Neuron (in vitro differentiated cells): ENCODE measurements at regions not wholly inside any gene's neighbourhood (a gene's known extent, or its start where the extent isn't known, plus 50 kb on each side); places are given as distances from the start of the nearest gene placed in this dataset.
"Not testable (repeated sequence)": the region's sequence is repeated elsewhere in the genome, so short reads cannot be mapped to it uniquely, and the experiment has no call there.

Experiments
- H2AFZ ChIP-seq: one replicate; pipeline ENCODE4 v1.6.1; 2013; ENCODE audit warnings: low read depth, mild to moderate bottlenecking, inconsistent platforms, low read length, moderate library complexity
- H3K27me3 ChIP-seq: one replicate; pipeline ENCODE4 v1.6.1; 2013; ENCODE audit warnings: low read length; ENCODE audit not compliant: insufficient read depth
- H3K36me3 ChIP-seq: one replicate; pipeline ENCODE4 v1.6.1; 2013; ENCODE audit warnings: low read length; ENCODE audit not compliant: insufficient read depth
- H3K4me1 ChIP-seq: one replicate; pipeline ENCODE4 v1.6.1; 2013; ENCODE audit warnings: low read length; ENCODE audit not compliant: insufficient read depth
- H3K4me3 ChIP-seq: 2 replicates; pipeline ENCODE4 v1.5.1; 2013; ENCODE audit warnings: mild to moderate bottlenecking, low read length, moderate library complexity
- H3K9me3 ChIP-seq: one replicate; pipeline ENCODE4 v1.6.1; 2013; ENCODE audit warnings: low read length

GRCh38 chr13:65260946-65261891 is 1968.9 kb downstream of the PCDH9 start:
- Histone ChIP-seq H3K9me3 (peaks cover 4% of the 10 kb centered on the region), H3K4me3 (no peak overlapping the region), H3K36me3 (no peaks in the 10 kb centered on the region), H2AFZ (peak overlapping the region; percentile 40), H3K4me1 (peaks cover 9% of the 10 kb centered on the region), H3K27me3 (no peaks in the 10 kb centered on the region)

DNA sequence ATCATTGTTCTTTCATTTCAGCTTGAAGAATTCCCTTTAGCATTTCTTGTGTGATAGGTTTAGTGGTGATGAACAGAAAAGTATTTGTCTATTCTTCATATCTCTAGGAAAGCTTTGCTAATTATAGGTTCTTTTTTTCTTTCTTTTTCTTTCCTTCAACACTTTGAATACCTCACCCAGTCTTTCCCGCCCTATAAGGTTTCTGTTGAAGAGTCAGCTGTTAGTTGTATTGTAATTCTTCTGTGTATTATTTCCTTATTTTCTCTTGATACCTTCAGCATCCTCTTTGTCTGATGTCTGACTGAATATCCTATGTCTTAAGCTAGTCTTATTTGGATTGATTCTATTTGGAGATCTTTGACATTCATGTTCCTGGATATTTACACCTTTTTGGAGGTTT is 1989.4 kb downstream of the PCDH9 start:
- Histone ChIP-seq H3K36me3 (no peaks in the 10 kb centered on the region), H2AFZ (no peak overlapping the region), H3K27me3 (no peaks in the 10 kb centered on the region)

DNA sequence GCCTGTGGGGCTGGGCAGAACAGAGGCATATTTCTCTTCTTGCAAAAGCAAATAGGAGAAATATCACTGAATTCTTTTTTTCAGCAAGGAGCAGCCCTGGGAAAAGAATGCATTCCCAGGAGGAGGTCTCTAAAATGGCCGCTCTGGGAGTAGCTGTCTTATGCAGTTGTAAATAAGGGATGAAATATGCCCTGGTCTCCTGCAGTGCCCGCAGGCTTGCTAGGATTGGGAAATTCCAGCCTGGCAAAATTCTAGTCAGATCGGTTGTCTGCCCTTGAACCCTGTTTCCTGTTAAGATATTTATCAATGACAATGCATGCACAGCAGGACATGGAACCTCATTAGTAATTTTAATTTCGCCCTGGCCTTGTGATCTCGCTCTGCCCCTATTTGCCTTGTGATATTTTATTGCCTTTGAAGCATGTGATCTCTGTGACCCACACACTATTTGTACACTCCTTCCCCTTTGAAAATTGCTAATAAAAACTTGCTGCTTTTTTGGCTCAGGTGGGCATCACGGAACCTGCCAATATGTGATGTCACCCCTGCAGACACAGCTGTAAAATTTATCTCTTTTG is 1993.2 kb downstream of the PCDH9 start:
- Histone ChIP-seq H3K4me1 (no peaks in the 10 kb centered on the region), H3K36me3 (no peaks in the 10 kb centered on the region), H3K4me3 (no peak overlapping the region), H3K9me3 (no peaks in the 10 kb centered on the region), H3K27me3 (no peaks in the 10 kb centered on the region), H2AFZ (no peak overlapping the region)

More for the DNA sequence above, 1989.4 kb downstream of the PCDH9 start:
- Histone ChIP-seq H3K9me3 (no peaks in the 10 kb centered on the region), H3K4me1 (no peaks in the 10 kb centered on the region), H3K4me3 (no peak overlapping the region)

GRCh38 chr13:65217471-65217995 is 2012.6 kb downstream of the PCDH9 start:
- H3K27me3 ChIP-seq, result no peaks in the 10 kb centered on the region
- no peak overlapping the region for H3K4me3 ChIP-seq
- H3K4me1 ChIP-seq, result no peaks in the 10 kb centered on the region
- no peaks in the 10 kb centered on the region for H3K9me3 ChIP-seq
- H2AFZ ChIP-seq, result peak overlapping the region; percentile 5
- H3K36me3 ChIP-seq, result no peaks in the 10 kb centered on the region

- H3K4me3 ChIP-seq, H3K9me3 ChIP-seq, H3K4me1 ChIP-seq, H2AFZ ChIP-seq, H3K27me3 ChIP-seq, H3K36me3 ChIP-seq: not testable (repeated sequence)
Measured at GRCh38 chr13:65202845-65203244, 2027.3 kb downstream of the PCDH9 start.

- no peaks in the 10 kb centered on the region for H3K4me1 ChIP-seq
- no peak overlapping the region for H3K4me3 ChIP-seq
- H3K9me3 ChIP-seq, result no peaks in the 10 kb centered on the region
- no peaks in the 10 kb centered on the region for H3K36me3 ChIP-seq
- H3K27me3 ChIP-seq, result no peaks in the 10 kb centered on the region
- no peak overlapping the region for H2AFZ ChIP-seq
Measured at GRCh38 chr13:65188721-65189120, 2041.4 kb downstream of the PCDH9 start.

- no peaks in the 10 kb centered on the region for H3K27me3 ChIP-seq
- H2AFZ ChIP-seq, result no peak overlapping the region
- H3K36me3 ChIP-seq, result no peaks in the 10 kb centered on the region
- H3K4me1 ChIP-seq, result no peaks in the 10 kb centered on the region
- no peak overlapping the region for H3K4me3 ChIP-seq
- H3K9me3 ChIP-seq, result no peaks in the 10 kb centered on the region
Measured at GRCh38 chr13:65168026-65168425, 2062.1 kb downstream of the PCDH9 start.

- H3K27me3 ChIP-seq, result no peaks in the 10 kb centered on the region
- no peaks in the 10 kb centered on the region for H3K9me3 ChIP-seq
- no peak overlapping the region for H2AFZ ChIP-seq
- no peaks in the 10 kb centered on the region for H3K4me1 ChIP-seq
- H3K36me3 ChIP-seq, result no peaks in the 10 kb centered on the region
- H3K4me3 ChIP-seq, result no peak overlapping the region
Measured at GRCh38 chr13:65166675-65167074, 2063.5 kb downstream of the PCDH9 start.

DNA sequence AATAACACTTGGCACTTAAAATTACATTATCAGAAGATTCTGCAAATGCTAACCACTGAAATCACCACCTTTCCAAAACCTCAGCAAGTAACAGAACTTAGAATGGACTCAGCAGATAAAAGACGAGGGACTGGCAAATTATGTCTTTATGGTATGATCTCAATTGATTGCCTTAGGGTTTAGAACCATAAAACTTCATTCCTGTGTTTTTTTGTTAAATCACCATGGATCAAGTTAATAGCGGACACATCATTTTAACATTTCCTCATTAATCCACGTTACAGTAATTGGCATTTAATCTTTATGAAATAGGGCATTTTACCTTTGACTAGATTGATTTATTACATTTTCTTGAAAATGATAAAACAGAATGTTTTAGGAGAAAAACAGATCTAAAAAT is 2070.3 kb downstream of the PCDH9 start:
- Histone ChIP-seq H3K4me1 (no peaks in the 10 kb centered on the region), H3K36me3 (no peaks in the 10 kb centered on the region), H3K27me3 (no peaks in the 10 kb centered on the region), H3K4me3 (no peak overlapping the region), H2AFZ (no peak overlapping the region), H3K9me3 (no peaks in the 10 kb centered on the region)

DNA sequence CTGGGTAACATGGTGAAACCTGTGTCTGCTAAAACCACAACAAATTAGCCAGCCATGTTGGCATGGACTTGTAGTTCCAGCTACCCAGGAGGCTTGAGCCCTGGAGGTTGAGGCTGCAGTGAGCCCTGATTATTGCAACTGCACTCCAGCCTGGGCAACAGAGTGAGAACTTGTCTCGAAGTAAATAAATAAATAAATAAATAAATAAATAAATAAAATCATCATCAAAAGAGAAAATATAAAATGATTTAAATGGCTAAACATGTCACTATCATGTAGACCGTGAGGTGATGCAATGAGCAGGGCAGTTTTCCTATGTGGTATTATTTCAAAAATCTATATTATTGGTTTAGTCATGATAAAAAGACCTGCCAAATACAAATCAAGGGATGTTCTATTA is 2074.3 kb downstream of the PCDH9 start:
- H3K9me3 ChIP-seq, result no peaks in the 10 kb centered on the region
- H3K4me3 ChIP-seq, result no peak overlapping the region
- no peaks in the 10 kb centered on the region for H3K4me1 ChIP-seq
- no peaks in the 10 kb centered on the region for H3K36me3 ChIP-seq
- no peak overlapping the region for H2AFZ ChIP-seq
- no peaks in the 10 kb centered on the region for H3K27me3 ChIP-seq

- Histone ChIP-seq H2AFZ (no peak overlapping the region), H3K36me3 (no peaks in the 10 kb centered on the region), H3K4me1 (no peaks in the 10 kb centered on the region), H3K27me3 (no peaks in the 10 kb centered on the region), H3K4me3 (no peak overlapping the region), H3K9me3 (no peaks in the 10 kb centered on the region)
Measured at GRCh38 chr13:65154661-65155447, 2075.3 kb downstream of the PCDH9 start.

DNA sequence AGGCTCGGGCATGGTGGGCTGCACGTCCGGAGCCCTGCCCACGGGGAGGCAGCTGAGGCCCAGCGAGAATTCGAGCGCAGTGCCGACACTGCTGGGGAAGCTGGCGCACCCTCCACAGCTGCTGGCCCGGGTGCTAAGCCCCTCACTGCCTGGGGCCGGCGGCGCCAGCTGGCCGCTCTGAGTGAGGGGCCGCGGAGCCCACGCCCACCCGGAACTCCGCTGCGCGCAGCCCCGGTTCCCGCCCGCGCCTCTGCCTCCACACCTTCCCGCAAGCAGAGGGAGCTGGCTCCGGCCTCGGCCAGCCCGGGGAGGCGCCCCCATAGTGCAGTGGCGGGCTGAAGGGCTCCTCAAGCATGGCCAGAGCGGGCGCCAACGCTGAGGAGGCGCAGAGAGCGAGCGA is 2080.4 kb downstream of the PCDH9 start:
- Histone ChIP-seq H3K9me3 (no peaks in the 10 kb centered on the region), H3K4me3 (no peak overlapping the region), H3K4me1 (no peaks in the 10 kb centered on the region), H2AFZ (no peak overlapping the region), H3K36me3 (no peaks in the 10 kb centered on the region), H3K27me3 (no peaks in the 10 kb centered on the region)

DNA sequence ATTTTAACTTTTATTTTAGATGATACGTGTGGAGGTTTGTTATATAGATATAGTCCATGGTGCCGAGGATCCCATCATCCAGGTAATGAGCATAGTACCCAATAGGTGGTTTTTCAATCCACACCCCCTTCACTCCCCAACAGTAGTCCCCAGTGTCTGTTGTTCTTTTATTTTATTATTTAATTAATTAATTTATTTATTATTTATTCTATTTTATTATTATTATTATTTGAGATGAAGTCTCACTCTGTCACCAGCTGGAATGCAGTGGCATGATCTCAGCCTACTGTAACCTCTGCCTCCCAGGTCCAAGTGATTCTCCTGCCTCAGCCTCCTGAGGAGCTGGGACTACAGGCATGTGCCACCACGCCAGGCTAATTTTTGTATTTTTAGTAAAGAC is 2086.2 kb downstream of the PCDH9 start:
- Histone ChIP-seq H3K9me3 (no peaks in the 10 kb centered on the region), H3K4me3 (no peak overlapping the region)

More for the DNA sequence above, 2086.2 kb downstream of the PCDH9 start:
- Histone ChIP-seq H3K4me1 (no peaks in the 10 kb centered on the region), H3K27me3 (no peaks in the 10 kb centered on the region), H2AFZ (no peak overlapping the region), H3K36me3 (no peaks in the 10 kb centered on the region)
